Esophagus muscularis mucosa (tissue), 3 donors: ENCODE measurements at regions not wholly inside any gene's neighbourhood (a gene's known extent, or its start where the extent isn't known, plus 50 kb on each side); places are given as distances from the start of the nearest gene placed in this dataset.
"Not testable (repeated sequence)": the region's sequence is repeated elsewhere in the genome, so short reads cannot be mapped to it uniquely, and the experiment has no call there.

ENCODE experiments used
- CTCF ChIP-seq, 3 experiments: fragments of 200-600 bp in 2 of 3; fragments of 450-650 bp in 1 of 3; sonication (generic) in 2 of 3; IDR thresholded peaks; one replicate each; pipeline ENCODE4 v1.5.1; 2017 to 2019; ENCODE audit warnings: antibody characterized with exemption in 3 of 3, mild to moderate bottlenecking in 2 of 3, moderate library complexity in 1 of 3
- POLR2A ChIP-seq: fragments of 450-650 bp; IDR thresholded peaks from one replicate; pipeline ENCODE4 v1.6.1; 2017; ENCODE audit warnings: antibody characterized with exemption, moderate library complexity, mild to moderate bottlenecking, low read depth
- POLR2AphosphoS5 ChIP-seq, 2 donors: sonication (generic); formaldehyde crosslinking; IDR thresholded peaks; one replicate each; pipeline ENCODE4 v1.6.1; 2017; ENCODE audit warnings: antibody characterized with exemption in 2 of 2

- TF ChIP-seq POLR2AphosphoS5 (IDR thresholded peaks at IDR 0.05); CTCF (IDR thresholded peaks at IDR 0.05); POLR2A: not testable (repeated sequence)
Measured at GRCh38 chr1:223025190-223025734, 117.8 kb downstream of the TLR5 start.
